HUES48 (cell line): ENCODE measurements at regions not wholly inside any gene's neighbourhood (a gene's known extent, or its start where the extent isn't known, plus 50 kb on each side); places are given as distances from the start of the nearest gene placed in this dataset.

Source experiments
- H3K27ac ChIP-seq: one replicate; pipeline ENCODE4 v1.7.0; 2013; ENCODE audit warnings: low read depth, low read length, inconsistent platforms
- H3K27me3 ChIP-seq: 2 replicates; pipeline ENCODE4 v1.6.1; 2013; ENCODE audit warnings: mild to moderate bottlenecking, low read length; ENCODE audit not compliant: control insufficient read depth, insufficient read depth
- H3K36me3 ChIP-seq: 2 replicates; pipeline ENCODE4 v1.6.1; 2013; ENCODE audit warnings: low read length; ENCODE audit not compliant: control insufficient read depth, insufficient read depth
- H3K4me1 ChIP-seq: 2 replicates; pipeline ENCODE4 v1.6.1; 2013; ENCODE audit warnings: mild to moderate bottlenecking, low read length; ENCODE audit not compliant: control insufficient read depth, insufficient read depth
- H3K4me3 ChIP-seq: 2 replicates; pipeline ENCODE4 v1.5.1; 2013; ENCODE audit warnings: mild to moderate bottlenecking, low read depth, low read length
- H3K9ac ChIP-seq: 2 replicates; pipeline ENCODE4 v1.6.1; 2013; ENCODE audit warnings: mild to moderate bottlenecking, low read depth, low read length, moderate library complexity
- H3K9me3 ChIP-seq: 2 replicates; pipeline ENCODE4 v1.6.1; 2013; ENCODE audit warnings: low read length; ENCODE audit not compliant: control insufficient read depth, insufficient read depth

- Histone ChIP-seq H3K4me3 (no peak overlapping the region), H3K27ac (no peak overlapping the region), H3K27me3 (no peaks in the 10 kb centered on the region), H3K4me1 (no peaks in the 10 kb centered on the region), H3K9ac (no peak overlapping the region), H3K36me3 (no peaks in the 10 kb centered on the region), H3K9me3 (no peaks in the 10 kb centered on the region)
These were observed 72.6 kb downstream of the RBFOX3 start for GRCh38 chr17:79538291-79538690.

GRCh38 chr17:79537686-79538085, 73.2 kb downstream of the RBFOX3 start:
- Histone ChIP-seq H3K4me3 (no peak overlapping the region), H3K27ac (no peak overlapping the region), H3K36me3 (no peaks in the 10 kb centered on the region), H3K9me3 (no peaks in the 10 kb centered on the region), H3K9ac (no peak overlapping the region), H3K4me1 (no peaks in the 10 kb centered on the region), H3K27me3 (no peaks in the 10 kb centered on the region)

DNA sequence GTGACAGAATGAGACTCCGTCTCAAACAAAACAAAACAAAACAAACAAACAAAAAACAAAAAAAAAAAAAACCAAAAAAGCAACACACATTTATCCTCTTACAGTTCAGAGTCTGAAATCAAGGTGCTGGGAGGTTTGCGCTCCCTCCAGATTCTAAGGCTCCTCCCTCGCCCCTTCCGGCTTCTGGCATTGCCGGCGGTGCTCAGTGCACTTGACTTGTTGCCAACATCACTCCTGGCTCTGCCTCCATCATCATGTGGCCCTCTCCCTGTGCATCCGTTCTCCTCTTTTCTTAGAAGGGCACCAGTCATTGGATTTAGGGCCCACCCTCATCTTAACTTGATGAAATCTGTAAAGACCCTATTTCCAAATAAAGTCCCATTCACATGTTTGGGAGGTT, 73.8 kb downstream of the RBFOX3 start:
- Histone ChIP-seq H3K9ac (no peak overlapping the region), H3K4me1 (peaks cover 4% of the 10 kb centered on the region; the same call in 1 of the 2 replicates), H3K9me3 (no peaks in the 10 kb centered on the region), H3K27ac (no peak overlapping the region), H3K36me3 (no peaks in the 10 kb centered on the region), H3K27me3 (no peaks in the 10 kb centered on the region), H3K4me3 (no peak overlapping the region)

GRCh38 chr17:79536212-79536840, 74.5 kb downstream of the RBFOX3 start:
- H3K27ac ChIP-seq: no peak overlapping the region
- no peaks in the 10 kb centered on the region for H3K27me3 ChIP-seq
- no peak overlapping the region for H3K4me3 ChIP-seq
- no peak overlapping the region for H3K9ac ChIP-seq
- H3K4me1 ChIP-seq: peaks cover 7% of the 10 kb centered on the region; the same call in 1 of the 2 replicates
- no peaks in the 10 kb centered on the region for H3K36me3 ChIP-seq
- H3K9me3 ChIP-seq: no peaks in the 10 kb centered on the region

DNA sequence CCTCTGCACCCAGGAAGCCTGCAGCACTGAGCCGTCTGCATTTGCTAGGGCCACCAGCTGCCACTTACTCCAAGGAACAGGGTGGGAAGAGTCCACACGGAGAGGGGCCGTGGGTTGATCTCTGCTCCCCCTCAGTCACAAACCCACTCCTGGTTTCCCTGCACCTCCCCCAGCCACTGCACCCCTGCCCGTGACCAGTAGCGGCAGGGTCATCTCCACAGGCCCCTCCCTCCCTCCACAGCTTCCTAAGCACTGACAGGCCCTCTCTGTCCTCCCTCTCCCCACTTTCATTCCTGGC, 75.2 kb downstream of the RBFOX3 start:
- Histone ChIP-seq H3K9ac (no peak overlapping the region), H3K9me3 (no peaks in the 10 kb centered on the region), H3K4me1 (peaks cover 7% of the 10 kb centered on the region; the same call in 1 of the 2 replicates), H3K27ac (no peak overlapping the region), H3K4me3 (no peak overlapping the region), H3K27me3 (no peaks in the 10 kb centered on the region), H3K36me3 (no peaks in the 10 kb centered on the region)

DNA sequence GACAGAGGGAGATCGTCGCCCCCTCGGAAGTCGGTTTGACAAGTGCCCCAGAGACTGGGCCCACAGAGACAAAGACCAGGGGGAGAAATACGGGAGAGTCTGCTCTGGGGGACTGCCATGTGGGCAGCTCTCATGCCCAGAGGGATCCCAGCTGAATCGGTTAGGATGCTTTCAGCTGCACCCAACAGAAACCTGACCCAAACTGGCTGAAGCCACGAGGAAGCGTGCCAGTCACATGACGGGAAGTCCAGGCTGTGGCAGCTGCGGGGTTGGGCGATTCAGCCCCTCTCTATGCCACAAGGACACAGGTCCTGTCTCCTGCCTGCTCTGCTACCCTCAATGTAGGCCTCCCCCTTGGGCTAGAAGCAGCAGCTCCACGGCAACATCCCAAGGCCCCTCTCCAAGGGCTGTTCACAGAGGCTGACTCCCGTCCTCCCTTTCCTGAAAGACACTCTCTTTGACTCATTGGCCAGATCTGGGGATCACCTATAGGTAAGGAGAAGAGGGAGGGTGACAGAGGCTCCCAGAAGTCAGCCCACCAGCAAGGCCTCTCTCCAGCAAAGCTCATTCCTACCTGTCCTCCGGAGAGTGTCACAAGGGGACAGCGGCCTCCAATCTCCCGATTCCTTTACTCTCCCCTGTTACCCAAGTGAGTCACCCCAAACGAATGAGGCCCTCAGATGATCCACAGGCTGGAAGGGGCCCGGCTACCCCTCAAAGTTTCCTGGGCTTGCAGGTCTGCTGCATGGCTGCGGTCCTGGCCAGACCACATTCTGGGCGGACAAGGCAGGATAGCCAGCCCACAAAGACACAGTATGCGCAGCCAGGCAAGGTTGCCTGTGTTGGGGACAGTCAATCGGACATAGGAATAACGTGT, 75.8 kb downstream of the RBFOX3 start:
- Histone ChIP-seq H3K27ac (no peak overlapping the region), H3K4me1 (peaks cover 7% of the 10 kb centered on the region; the same call in 1 of the 2 replicates), H3K36me3 (no peaks in the 10 kb centered on the region), H3K4me3 (no peak overlapping the region), H3K9me3 (no peaks in the 10 kb centered on the region), H3K9ac (no peak overlapping the region), H3K27me3 (no peaks in the 10 kb centered on the region)

DNA sequence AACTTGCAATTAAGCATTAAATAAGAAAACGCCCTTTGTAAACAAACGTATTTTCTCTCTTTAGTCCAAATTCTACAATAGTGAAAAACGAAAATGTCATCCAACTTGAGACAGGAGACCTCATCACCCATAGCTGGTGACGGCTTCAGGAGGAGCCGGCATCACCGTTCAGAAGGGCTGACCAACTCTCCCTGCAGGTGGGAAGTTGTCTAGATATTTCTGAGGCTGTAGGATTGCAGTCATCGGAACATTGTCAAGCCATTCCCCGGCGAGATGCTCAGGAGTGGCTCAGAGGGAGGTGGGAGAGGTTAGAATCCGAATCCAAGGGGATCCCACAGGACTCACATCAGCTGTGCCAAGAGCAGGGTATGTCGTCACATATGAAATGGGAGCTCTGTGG, 76.7 kb downstream of the RBFOX3 start:
- no peak overlapping the region for H3K27ac ChIP-seq
- no peaks in the 10 kb centered on the region for H3K27me3 ChIP-seq
- no peaks in the 10 kb centered on the region for H3K36me3 ChIP-seq
- H3K9me3 ChIP-seq: no peaks in the 10 kb centered on the region
- H3K4me1 ChIP-seq: peaks cover 7% of the 10 kb centered on the region; the same call in 1 of the 2 replicates
- no peak overlapping the region for H3K4me3 ChIP-seq
- no peak overlapping the region for H3K9ac ChIP-seq

DNA sequence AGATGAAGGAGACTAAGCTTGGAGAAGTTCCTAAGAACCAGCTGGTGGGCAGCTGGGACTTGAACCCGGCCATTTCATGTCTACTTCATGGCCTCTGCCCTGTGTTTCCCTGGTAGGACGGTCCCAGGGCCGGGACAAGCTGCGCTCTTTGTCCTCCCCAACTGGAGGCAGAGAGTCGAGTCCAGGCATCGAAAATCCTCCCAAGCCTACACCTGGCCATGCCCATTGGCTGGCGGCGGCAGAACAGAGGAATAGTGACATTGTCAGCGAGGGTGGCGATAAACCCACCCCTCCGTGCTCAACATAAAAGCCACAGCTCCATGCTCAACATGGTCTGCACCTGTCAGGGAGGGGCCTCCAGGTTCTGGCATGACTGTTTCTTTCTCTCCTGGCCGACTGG, 77.7 kb downstream of the RBFOX3 start:
- H3K36me3 ChIP-seq: no peaks in the 10 kb centered on the region
- H3K9me3 ChIP-seq: no peaks in the 10 kb centered on the region
- no peak overlapping the region for H3K27ac ChIP-seq
- peaks cover 7% of the 10 kb centered on the region; the same call in 1 of the 2 replicates for H3K4me1 ChIP-seq
- no peak overlapping the region for H3K9ac ChIP-seq
- no peaks in the 10 kb centered on the region for H3K27me3 ChIP-seq
- H3K4me3 ChIP-seq: no peak overlapping the region

DNA sequence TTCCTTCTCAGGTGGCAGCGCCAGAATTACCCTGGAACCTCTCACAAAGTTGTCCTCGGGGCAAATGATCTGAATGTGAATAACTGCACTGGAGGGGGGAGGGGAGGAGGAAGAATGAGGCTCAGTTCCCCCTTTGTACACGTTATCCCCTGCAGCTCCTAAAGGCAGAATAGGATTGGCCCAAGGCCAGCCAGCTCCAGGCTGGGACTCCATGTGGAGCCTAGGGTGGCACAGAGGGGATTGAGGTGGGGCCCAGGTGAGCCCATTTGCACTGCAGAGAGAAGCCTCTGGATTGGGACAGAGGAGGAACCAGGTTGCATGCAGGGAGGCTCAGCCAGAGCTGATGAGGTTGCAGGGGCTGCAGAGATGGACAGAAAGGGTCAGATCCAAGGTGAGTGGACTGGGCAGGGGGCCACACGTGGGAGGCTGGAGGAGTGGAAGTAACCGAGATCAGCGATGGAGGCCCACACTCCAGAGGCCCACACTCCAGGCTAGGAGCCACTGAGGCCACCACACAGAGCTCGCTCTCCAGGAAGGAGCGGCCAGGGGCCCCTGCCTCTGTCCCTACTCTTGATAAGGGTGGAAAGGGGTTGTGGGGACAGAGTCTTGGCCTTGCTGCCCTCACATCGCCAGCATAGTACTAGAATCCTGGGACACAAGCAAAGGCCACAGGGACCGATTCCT, 78.6 kb downstream of the RBFOX3 start:
- Histone ChIP-seq H3K36me3 (no peaks in the 10 kb centered on the region), H3K9me3 (no peaks in the 10 kb centered on the region), H3K27ac (no peak overlapping the region), H3K4me1 (peaks cover 7% of the 10 kb centered on the region; the same call in 1 of the 2 replicates), H3K27me3 (no peaks in the 10 kb centered on the region), H3K4me3 (no peak overlapping the region), H3K9ac (no peak overlapping the region)

DNA sequence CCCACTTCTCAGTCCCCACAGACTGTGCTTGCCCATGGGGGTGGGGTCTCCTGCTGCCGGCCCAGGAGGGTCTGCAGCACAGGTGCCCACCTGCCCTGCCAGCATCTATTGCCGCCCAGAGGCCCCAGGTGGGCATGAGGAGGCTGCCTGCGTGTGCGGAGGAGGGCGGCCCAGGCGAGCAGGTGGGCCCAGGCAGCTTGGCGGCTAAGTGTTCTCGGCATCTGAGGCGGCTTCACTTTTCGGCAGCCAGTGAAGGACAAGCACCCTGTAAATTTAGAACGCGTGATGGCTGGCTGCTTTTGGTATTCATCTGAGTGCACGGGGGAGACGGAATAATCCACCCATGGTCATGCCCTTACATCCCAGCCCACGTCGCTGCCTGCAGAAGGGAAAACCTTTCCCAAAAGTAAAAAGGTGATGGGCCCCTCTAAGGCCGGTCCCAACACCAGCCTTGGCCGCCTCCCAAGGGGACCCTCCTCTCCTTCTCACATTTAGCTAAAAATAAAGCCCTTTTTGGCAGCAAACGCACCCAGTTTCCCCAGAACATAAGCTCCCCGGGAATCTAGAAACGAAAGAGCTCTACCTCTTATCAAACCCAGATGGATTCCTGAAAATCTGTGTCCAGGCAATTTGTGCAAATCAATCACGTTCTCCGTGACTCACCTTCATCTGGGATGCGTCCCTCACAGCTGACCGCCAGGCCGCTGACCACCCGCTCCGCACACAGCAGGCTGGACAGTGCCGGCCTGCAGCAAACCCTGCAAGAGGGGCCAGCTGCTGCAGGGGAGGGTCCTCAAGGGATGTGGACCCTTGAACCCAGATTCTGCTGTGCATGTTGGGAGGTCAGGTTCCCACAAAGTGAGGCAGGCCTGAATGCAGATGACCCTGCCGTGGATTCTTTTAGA, 79.4 kb downstream of the RBFOX3 start:
- Histone ChIP-seq H3K9me3 (no peaks in the 10 kb centered on the region), H3K9ac (no peak overlapping the region), H3K4me1 (peaks cover 7% of the 10 kb centered on the region; the same call in 1 of the 2 replicates), H3K27me3 (no peaks in the 10 kb centered on the region), H3K27ac (no peak overlapping the region), H3K4me3 (no peak overlapping the region), H3K36me3 (no peaks in the 10 kb centered on the region)
